Endodermal cell (in vitro differentiated cells): ENCODE measurements at regions not wholly inside any gene's neighbourhood (a gene's known extent, or its start where the extent isn't known, plus 50 kb on each side); places are given as distances from the start of the nearest gene placed in this dataset.

ENCODE experiments used
- DNase-seq: peaks from one replicate; pipeline ENCODE4 v3.0.0-alpha.2; 2017
- H3K27ac ChIP-seq: 2 replicates; pipeline ENCODE4 v1.5.1; 2013; ENCODE audit warnings: mild to moderate bottlenecking, low read depth, low read length, moderate library complexity
- H3K27me3 ChIP-seq: 2 replicates; pipeline ENCODE4 v1.6.1; 2013; ENCODE audit warnings: mild to moderate bottlenecking, low read length, moderate library complexity; ENCODE audit not compliant: insufficient read depth, control insufficient read depth, poor library complexity, severe bottlenecking
- H3K36me3 ChIP-seq: 2 replicates; pipeline ENCODE4 v1.7.0; 2013; ENCODE audit warnings: mild to moderate bottlenecking, low read length, moderate library complexity; ENCODE audit not compliant: control insufficient read depth, insufficient read depth
- H3K4me1 ChIP-seq: one replicate; pipeline ENCODE4 v1.7.0; 2013; ENCODE audit warnings: low read length; ENCODE audit not compliant: control insufficient read depth, insufficient read depth
- H3K4me3 ChIP-seq: 2 replicates; pipeline ENCODE4 v1.5.1; 2013; ENCODE audit warnings: mild to moderate bottlenecking, low read length, moderate library complexity
- H3K9ac ChIP-seq: 2 replicates; pipeline ENCODE4 v1.6.1; 2013; ENCODE audit warnings: mild to moderate bottlenecking, low read length, moderate library complexity; ENCODE audit not compliant: poor library complexity, severe bottlenecking; ENCODE audit errors: extremely low read depth
- H3K9me3 ChIP-seq: 2 replicates; pipeline ENCODE4 v1.6.1; 2013; ENCODE audit warnings: mild to moderate bottlenecking, low read length, moderate library complexity; ENCODE audit not compliant: control insufficient read depth
- H3K27ac Mint-ChIP-seq: 2 replicates; pipeline ENCODE4 v1.8.0; 2020; ENCODE audit warnings: mixed read lengths
- H3K27me3 Mint-ChIP-seq: 2 replicates; pipeline ENCODE4 v1.8.0; 2021; ENCODE audit warnings: mild to moderate bottlenecking, mixed read lengths; ENCODE audit not compliant: insufficient read depth
- H3K36me3 Mint-ChIP-seq: 2 replicates; pipeline ENCODE4 v1.8.0; 2020; ENCODE audit warnings: low read depth, mixed read lengths
- H3K4me1 Mint-ChIP-seq: 2 replicates; pipeline ENCODE4 v1.8.0; 2020; ENCODE audit warnings: mixed read lengths
- H3K4me3 Mint-ChIP-seq: 2 replicates; pipeline ENCODE4 v1.8.0; 2020; ENCODE audit warnings: mild to moderate bottlenecking, moderate library complexity, mixed read lengths
- H3K9me3 Mint-ChIP-seq: 2 replicates; pipeline ENCODE4 v1.8.0; 2020; ENCODE audit warnings: mild to moderate bottlenecking, mixed read lengths
- CTCF ChIP-seq: fragments of 200-600 bp; sonication (generic); conservative IDR thresholded peaks from 2 replicates; pipeline ENCODE4 v1.5.0; 2021; ENCODE audit warnings: antibody characterized with exemption, mild to moderate bottlenecking
- WGBS, 2 experiments: methylation state at CpG; one replicate each; pipeline versions ENCODE4 v1.1.5 to v1.1.7; 2013; ENCODE audit warnings: missing lambda C conversion rate in 2 of 2, mixed read lengths in 1 of 2; ENCODE audit not compliant: insufficient coverage in 1 of 2, insufficient read length in 1 of 2; 5-methylcytosine and 5-hydroxymethylcytosine counted together

GRCh38 chr16:35414139-35414538 lies 1954.7 kb downstream of the TP53TG3F start:
- no peaks in the 10 kb centered on the region for H3K27me3 ChIP-seq
- DNase-seq, result no peak
- H3K9me3 ChIP-seq, result peaks cover 81% of the 10 kb centered on the region
- Mint-ChIP-seq H3K4me1 (no peaks in the 10 kb centered on the region), H3K27me3 (no peaks in the 10 kb centered on the region), H3K4me3 (no peak overlapping the region), H3K36me3 (no peaks in the 10 kb centered on the region), H3K9me3 (peaks cover 86% of the 10 kb centered on the region), H3K27ac (no peak overlapping the region)
- H3K4me3 ChIP-seq, result no peak overlapping the region
- H3K9ac ChIP-seq, result no peak overlapping the region
- no peaks in the 10 kb centered on the region for H3K4me1 ChIP-seq
- WGBS, 2 experiments, result 86 to 96% methylated on average over 4 to 14 of the region's 14 CpGs
- no peak for TF ChIP-seq CTCF
- no peaks in the 10 kb centered on the region for H3K36me3 ChIP-seq
- no peak overlapping the region for H3K27ac ChIP-seq

DNA sequence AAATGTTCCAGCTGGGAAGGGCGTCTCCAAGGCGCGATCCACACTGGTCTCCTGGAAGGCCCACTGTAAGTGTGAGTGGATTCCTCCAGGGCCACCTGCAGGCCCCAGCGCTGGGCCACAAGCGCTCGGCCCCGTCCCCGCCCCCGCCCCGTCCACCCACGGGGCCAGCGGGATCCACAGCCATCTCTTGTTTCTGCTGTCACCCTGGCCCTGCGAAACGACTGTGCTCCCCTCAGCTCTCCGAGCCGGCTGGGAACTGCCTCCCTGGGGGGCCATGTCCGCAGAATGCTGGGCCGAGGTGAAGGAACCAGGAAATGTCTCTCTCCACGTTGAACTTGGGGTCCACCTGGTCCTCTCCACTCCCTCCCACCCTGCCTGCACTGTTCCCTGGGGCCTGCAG lies 1955.2 kb downstream of the TP53TG3F start:
- Histone ChIP-seq H3K4me3 (no peak overlapping the region), H3K27ac (no peak overlapping the region), H3K9ac (no peak overlapping the region), H3K9me3 (peaks cover 85% of the 10 kb centered on the region), H3K4me1 (no peaks in the 10 kb centered on the region), H3K36me3 (no peaks in the 10 kb centered on the region), H3K27me3 (no peaks in the 10 kb centered on the region)
- no peak for TF ChIP-seq CTCF
- H3K4me3 Mint-ChIP-seq, result no peak overlapping the region
- no peak for DNase-seq
- H3K36me3 Mint-ChIP-seq, result no peaks in the 10 kb centered on the region
- H3K27me3 Mint-ChIP-seq, result no peaks in the 10 kb centered on the region
- 63 to 87% methylated on average over 7 to 19 of the region's 19 CpGs for WGBS, 2 experiments
- H3K4me1 Mint-ChIP-seq, result no peaks in the 10 kb centered on the region
- H3K9me3 Mint-ChIP-seq, result peaks cover 89% of the 10 kb centered on the region
- H3K27ac Mint-ChIP-seq, result no peak overlapping the region

GRCh38 chr16:35425270-35425669 lies 1965.9 kb downstream of the TP53TG3F start:
- no peak overlapping the region for H3K9ac ChIP-seq
- Mint-ChIP-seq H3K36me3 (no peaks in the 10 kb centered on the region), H3K9me3 (peaks cover 80% of the 10 kb centered on the region), H3K4me3 (no peak overlapping the region), H3K27ac (no peak overlapping the region), H3K27me3 (no peaks in the 10 kb centered on the region), H3K4me1 (no peaks in the 10 kb centered on the region)
- H3K4me3 ChIP-seq, result no peak overlapping the region
- no peaks in the 10 kb centered on the region for H3K36me3 ChIP-seq
- DNase-seq, result no peak
- H3K4me1 ChIP-seq, result no peaks in the 10 kb centered on the region
- H3K27ac ChIP-seq, result no peak overlapping the region
- WGBS, 2 experiments, result 90 to 92% methylated on average over 22 to 32 of the region's 32 CpGs
- no peaks in the 10 kb centered on the region for H3K27me3 ChIP-seq
- no peak for TF ChIP-seq CTCF
- H3K9me3 ChIP-seq, result peaks cover 94% of the 10 kb centered on the region
